Loucy (cell line): ENCODE measurements at regions not wholly inside any gene's neighbourhood (a gene's known extent, or its start where the extent isn't known, plus 50 kb on each side); places are given as distances from the start of the nearest gene placed in this dataset.

Experiments used
- CTCF ChIP-seq: fragments of 200-600 bp; sonication (generic); conservative IDR thresholded peaks from 2 replicates; pipeline ENCODE4 v1.5.1; 2014; ENCODE audit warnings: mild to moderate bottlenecking, antibody characterized with exemption, low read length
- EZH2phosphoT487 ChIP-seq: fragments of 200-600 bp; IDR thresholded peaks from 2 replicates; pipeline ENCODE4 v1.6.1; 2018; ENCODE audit warnings: antibody characterized with exemption, mild to moderate bottlenecking, moderate library complexity, borderline replicate concordance

DNA sequence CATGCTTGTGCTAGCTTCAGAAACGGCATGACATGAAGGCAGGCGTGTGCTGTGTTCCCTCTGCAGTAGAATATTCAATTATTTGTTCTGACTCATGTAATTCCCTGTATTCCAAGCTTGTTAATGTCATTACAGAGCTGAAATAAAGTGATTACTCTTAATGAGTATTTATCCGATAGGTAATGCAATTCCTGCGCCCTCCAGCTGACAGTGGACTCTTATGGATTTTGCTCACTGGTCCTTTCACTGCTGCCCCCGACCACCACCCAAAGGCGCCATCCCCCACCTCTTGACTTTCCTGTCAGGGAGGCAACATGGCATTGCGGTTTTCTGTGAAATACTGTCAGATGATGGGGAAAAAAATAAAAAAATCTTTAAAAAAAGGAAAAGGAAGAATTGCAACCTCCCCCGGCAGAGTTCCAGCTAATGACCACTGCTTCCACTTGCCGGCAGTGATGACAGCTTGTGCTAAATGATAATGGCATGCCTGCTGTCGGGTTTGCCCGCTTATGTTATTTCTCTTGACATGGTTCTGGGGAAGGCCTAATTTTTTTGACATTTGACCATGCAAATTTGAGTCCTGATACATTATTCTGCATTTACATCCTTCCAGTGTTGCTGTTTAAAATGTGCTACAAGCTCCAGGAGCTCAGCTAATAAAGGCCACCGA, 335.3 kb upstream of the ADAMTS16 start:
- TF ChIP-seq CTCF, result no peak
- no peak for TF ChIP-seq EZH2phosphoT487
